Neural cell (in vitro differentiated cells): ENCODE measurements at regions not wholly inside any gene's neighbourhood (a gene's known extent, or its start where the extent isn't known, plus 50 kb on each side); places are given as distances from the start of the nearest gene placed in this dataset.

ENCODE experiments used
- H2AFZ ChIP-seq: fragments of 200-600, 300-800 bp; sonication (generic), shearing (Covaris generic); 2 replicates; pipeline ENCODE4 v1.6.0; 2014; ENCODE audit warnings: low read depth, mild to moderate bottlenecking, antibody characterized with exemption, low read length, moderate library complexity
- H3F3A ChIP-seq: fragments of 200-600 bp; shearing (Covaris generic); 2 replicates; pipeline ENCODE4 v1.6.1; 2016; ENCODE audit warnings: mild to moderate bottlenecking, moderate library complexity, mixed read lengths, antibody characterized with exemption, low read length; ENCODE audit not compliant: insufficient read depth, poor library complexity, severe bottlenecking
- H3K27ac ChIP-seq: fragments of 200-600, 300-800 bp; sonication (generic), shearing (Covaris generic); 2 replicates; pipeline ENCODE4 v1.5.1; 2014; ENCODE audit warnings: mild to moderate bottlenecking, low read length, moderate library complexity
- H3K27me3 ChIP-seq: fragments of 300-800, 200-600 bp; sonication (generic), shearing (Covaris generic); 2 replicates; pipeline ENCODE4 v1.6.0; 2014; ENCODE audit warnings: mild to moderate bottlenecking, low read depth, low read length, moderate library complexity; ENCODE audit not compliant: insufficient read depth
- H3K36me3 ChIP-seq: fragments of 300-800, 200-600 bp; sonication (generic), shearing (Covaris generic); 2 replicates; pipeline ENCODE4 v1.5.1; 2014; ENCODE audit warnings: mild to moderate bottlenecking, antibody characterized with exemption, low read length, moderate library complexity; ENCODE audit not compliant: insufficient read depth
- H3K4me2 ChIP-seq: fragments of 300-800, 200-600 bp; sonication (generic), shearing (Covaris generic); 2 replicates; pipeline ENCODE4 v1.6.0; 2014; ENCODE audit warnings: mild to moderate bottlenecking, low read length
- H3K4me3 ChIP-seq: fragments of 300-800, 200-600 bp; sonication (generic), shearing (Covaris generic); 2 replicates; pipeline ENCODE4 v1.5.1; 2014; ENCODE audit warnings: mild to moderate bottlenecking, low read length, moderate library complexity
- H3K79me2 ChIP-seq: fragments of 200-600 bp; shearing (Covaris generic); replicated peaks from 2 replicates; pipeline ENCODE4 v1.6.0; 2014; ENCODE audit warnings: mild to moderate bottlenecking, low read length, moderate library complexity; ENCODE audit not compliant: insufficient read depth
- H3K9ac ChIP-seq: fragments of 300-800, 200-600 bp; sonication (generic), shearing (Covaris generic); 2 replicates; pipeline ENCODE4 v1.6.1; 2016; ENCODE audit warnings: mild to moderate bottlenecking, low read length, mixed read lengths
- H3K9me2 ChIP-seq: fragments of 200-600 bp; shearing (Covaris generic); 2 replicates; pipeline ENCODE4 v1.6.1; 2016; ENCODE audit warnings: mild to moderate bottlenecking, low read length, mixed read lengths; ENCODE audit not compliant: insufficient read depth
- H3K9me3 ChIP-seq: fragments of 200-600, 300-800 bp; sonication (generic), shearing (Covaris generic); 2 replicates; pipeline ENCODE4 v1.6.1; 2016; ENCODE audit warnings: mild to moderate bottlenecking, mixed run types, low read length, moderate library complexity, mixed read lengths
- H4K20me1 ChIP-seq: fragments of 200-600 bp; shearing (Covaris generic); 2 replicates; pipeline ENCODE4 v1.6.1; 2016; ENCODE audit warnings: mild to moderate bottlenecking, mixed run types; ENCODE audit not compliant: insufficient read depth
- CTCF ChIP-seq: fragments of 450-650 bp; IDR thresholded peaks from 2 replicates; pipeline ENCODE4 v1.5.1; 2014; ENCODE audit warnings: antibody characterized with exemption, mild to moderate bottlenecking, moderate library complexity; ENCODE audit not compliant: poor library complexity, severe bottlenecking
- EP300 ChIP-seq: fragments of 450-650 bp; conservative IDR thresholded peaks from 2 replicates; pipeline ENCODE4 v1.6.1; 2014; ENCODE audit warnings: antibody characterized with exemption, mild to moderate bottlenecking, moderate library complexity; ENCODE audit not compliant: poor library complexity, severe bottlenecking
- EZH2 ChIP-seq: fragments of 200-600, 300-800 bp; shearing (Covaris generic), sonication (generic); IDR thresholded peaks from 2 replicates; pipeline ENCODE4 v1.6.1; 2014; ENCODE audit warnings: antibody characterized with exemption, low read length, borderline replicate concordance, mild to moderate bottlenecking; ENCODE audit not compliant: insufficient read depth, poor library complexity, severe bottlenecking
- MXI1 ChIP-seq: fragments of 450-650 bp; conservative IDR thresholded peaks from 2 replicates; pipeline ENCODE4 v1.6.1; 2014; ENCODE audit warnings: antibody characterized with exemption, mild to moderate bottlenecking; ENCODE audit not compliant: poor library complexity, severe bottlenecking
- POLR2AphosphoS5 ChIP-seq: IDR thresholded peaks from 2 replicates; pipeline ENCODE4 v1.6.1; 2012
- RAD21 ChIP-seq: fragments of 450-650 bp; conservative IDR thresholded peaks from 2 replicates; pipeline ENCODE4 v1.6.1; 2014; ENCODE audit warnings: antibody characterized with exemption, mild to moderate bottlenecking, moderate library complexity
- REST ChIP-seq: IDR thresholded peaks from 2 replicates; pipeline ENCODE4 v1.6.1; 2012; ENCODE audit warnings: borderline replicate concordance
- SMC3 ChIP-seq: fragments of 450-650 bp; conservative IDR thresholded peaks from 2 replicates; pipeline ENCODE4 v1.6.1; 2014; ENCODE audit warnings: antibody characterized with exemption, mild to moderate bottlenecking, moderate library complexity; ENCODE audit not compliant: poor library complexity
- TAF1 ChIP-seq: IDR thresholded peaks from 2 replicates; pipeline ENCODE4 v1.6.1; 2012; ENCODE audit warnings: low read depth

GRCh38 chr10:91127341-91128082 is 93.0 kb upstream of the PCGF5 start:
- H3K27me3 ChIP-seq = no peaks in the 10 kb centered on the region
- H2AFZ ChIP-seq = no peak overlapping the region
- H3K9me2 ChIP-seq = no peaks in the 10 kb centered on the region
- no peaks in the 10 kb centered on the region for H3K9me3 ChIP-seq
- H3K9ac ChIP-seq = no peak overlapping the region
- H3K36me3 ChIP-seq = no peaks in the 10 kb centered on the region
- H3K27ac ChIP-seq = no peak overlapping the region
- no peak overlapping the region for H3K4me2 ChIP-seq
- H3K79me2 ChIP-seq = no peaks in the 10 kb centered on the region
- H4K20me1 ChIP-seq = no peaks in the 10 kb centered on the region
- TF ChIP-seq SMC3 (no peak), REST (no peak), MXI1 (no peak), EP300 (no peak), RAD21 (no peak), CTCF (no peak), TAF1 (no peak), EZH2 (no peak)
- no peak overlapping the region for H3K4me3 ChIP-seq
- H3F3A ChIP-seq = no peaks in the 10 kb centered on the region

GRCh38 chr10:91135113-91135512 is 85.3 kb upstream of the PCGF5 start:
- H3K79me2 ChIP-seq = no peaks in the 10 kb centered on the region
- no peaks in the 10 kb centered on the region for H3F3A ChIP-seq
- no peaks in the 10 kb centered on the region for H4K20me1 ChIP-seq
- no peaks in the 10 kb centered on the region for H3K9me2 ChIP-seq
- no peak overlapping the region for H3K27ac ChIP-seq
- no peak overlapping the region for H3K9ac ChIP-seq
- no peak overlapping the region for H2AFZ ChIP-seq
- no peak overlapping the region for H3K4me2 ChIP-seq
- H3K4me3 ChIP-seq = no peak overlapping the region
- no peaks in the 10 kb centered on the region for H3K9me3 ChIP-seq
- H3K27me3 ChIP-seq = no peaks in the 10 kb centered on the region
- no peak for TF ChIP-seq EP300
- no peak for TF ChIP-seq REST
- no peak for TF ChIP-seq TAF1
- TF ChIP-seq RAD21 = no peak
- TF ChIP-seq MXI1 = no peak
- no peak for TF ChIP-seq EZH2
- TF ChIP-seq POLR2AphosphoS5 = no peak
- TF ChIP-seq SMC3 = no peak
- TF ChIP-seq CTCF = no peak
- no peaks in the 10 kb centered on the region for H3K36me3 ChIP-seq
